ENCODE measurements at regions not wholly inside any gene's neighbourhood (a gene's known extent, or its start where the extent isn't known, plus 50 kb on each side); places are given as distances from the start of the nearest gene placed in this dataset.

GRCh38 chr5:104178829-104179456 is 616.4 kb upstream of the NUDT12 start:
- TF ChIP-seq, protein P1, sequence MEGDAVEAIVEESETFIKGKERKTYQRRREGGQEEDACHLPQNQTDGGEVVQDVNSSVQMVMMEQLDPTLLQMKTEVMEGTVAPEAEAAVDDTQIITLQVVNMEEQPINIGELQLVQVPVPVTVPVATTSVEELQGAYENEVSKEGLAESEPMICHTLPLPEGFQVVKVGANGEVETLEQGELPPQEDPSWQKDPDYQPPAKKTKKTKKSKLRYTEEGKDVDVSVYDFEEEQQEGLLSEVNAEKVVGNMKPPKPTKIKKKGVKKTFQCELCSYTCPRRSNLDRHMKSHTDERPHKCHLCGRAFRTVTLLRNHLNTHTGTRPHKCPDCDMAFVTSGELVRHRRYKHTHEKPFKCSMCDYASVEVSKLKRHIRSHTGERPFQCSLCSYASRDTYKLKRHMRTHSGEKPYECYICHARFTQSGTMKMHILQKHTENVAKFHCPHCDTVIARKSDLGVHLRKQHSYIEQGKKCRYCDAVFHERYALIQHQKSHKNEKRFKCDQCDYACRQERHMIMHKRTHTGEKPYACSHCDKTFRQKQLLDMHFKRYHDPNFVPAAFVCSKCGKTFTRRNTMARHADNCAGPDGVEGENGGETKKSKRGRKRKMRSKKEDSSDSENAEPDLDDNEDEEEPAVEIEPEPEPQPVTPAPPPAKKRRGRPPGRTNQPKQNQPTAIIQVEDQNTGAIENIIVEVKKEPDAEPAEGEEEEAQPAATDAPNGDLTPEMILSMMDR (IDR thresholded peaks at IDR 0.05; ENCODE audit: low read depth, low read length), result peak; percentile 63
- no peak for TF ChIP-seq EZH2phosphoT487 (IDR thresholded peaks at IDR 0.05; ENCODE audit: low read depth)
